ENCODE measurements at regions not wholly inside any gene's neighbourhood (a gene's known extent, or its start where the extent isn't known, plus 50 kb on each side); places are given as distances from the start of the nearest gene placed in this dataset.

- Histone ChIP-seq H3K4me1 (ENCODE audit: insufficient read depth, low read length) (no peaks in the 10 kb centered on the region), H3K4me2 (ENCODE audit: low read length) (no peak overlapping the region), H2AFZ (ENCODE audit: low read length) (no peak overlapping the region), H3K27ac (ENCODE audit: low read length) (no peak overlapping the region), H3K9ac (ENCODE audit: low read length) (no peak overlapping the region), H3K9me2 (replicated peaks; ENCODE audit: low read length) (no peaks in the 10 kb centered on the region), H3K4me3 (ENCODE audit: low read length) (no peak overlapping the region), H4K20me1 (ENCODE audit: low read length) (no peaks in the 10 kb centered on the region), H3F3A (ENCODE audit: low read length, unreplicated experiment) (no peaks in the 10 kb centered on the region), H3K27me3 (ENCODE audit: low read length) (peaks cover 19% of the 10 kb centered on the region), H3K36me3 (ENCODE audit: low read depth, low read length) (no peaks in the 10 kb centered on the region), H3K79me2 (ENCODE audit: low read length) (no peaks in the 10 kb centered on the region), H3K9me3 (ENCODE audit: low read length) (no peaks in the 10 kb centered on the region)
- DNase-seq (no peak), ATAC-seq (no peak)
- TF ChIP-seq CTCF (conservative IDR thresholded peaks at IDR 0.05; ENCODE audit: low read depth, low read length) (no peak), EZH2 (IDR thresholded peaks at IDR 0.05; ENCODE audit: low read length, unreplicated experiment) (no peak), EZH2phosphoT487 (IDR thresholded peaks at IDR 0.05; ENCODE audit: borderline replicate concordance, low read length) (no peak)
- ChIA-PET POLR2A (ENCODE audit: unreplicated experiment) (no interaction called here), CTCF (no interaction called here)
- intact Hi-C loops (cut with micrococcal nuclease) = no loop called here
- no TSS peak for BruUV-seq (replicated peaks)
Observed at GRCh38 chr2:222372993-222373392, 51.4 kb upstream of the SGPP2 start.
